GM12878 (cell line): ENCODE measurements at regions not wholly inside any gene's neighbourhood (a gene's known extent, or its start where the extent isn't known, plus 50 kb on each side); places are given as distances from the start of the nearest gene placed in this dataset.

Experiments
- ATAC-seq: fragments of 200-7000 bp; cut with Tn5 transposase; 3 replicates; pipeline ENCODE4 v1.9.1; 2020; ENCODE audit warnings: mild to moderate bottlenecking, moderate library complexity
- BruUV-seq: library from RNA; stranded (reverse); fragments of 400-500 nt; replicated peaks from 2 replicates; lab custom pipeline; 2021; lab: Mats Ljungman, UMichigan
- CTCF ChIA-PET: fragments of 300-600 bp; sonication (Branson Sonifier 250); formaldehyde crosslinking; extraction: SDS; loops from one replicate; lab custom pipeline; 2021; ENCODE audit warnings: inconsistent platforms; lab: Yijun Ruan, JAX
- POLR2A ChIA-PET: fragments of 350-600 bp; formaldehyde crosslinking; extraction: SDS; loops from one replicate; lab custom pipeline; 2021; ENCODE audit warnings: inconsistent platforms; lab: Charles Lee
- RAD21 ChIA-PET: fragments of 300-600 bp; sonication (Branson Sonifier 250); formaldehyde crosslinking; loops from one replicate; lab custom pipeline; 2023; ENCODE audit warnings: antibody characterized with exemption; ENCODE audit not compliant: unreplicated experiment; lab: Charles Lee
- SMC1A ChIA-PET: fragments of 300-600 bp; sonication (Branson Sonifier 250); formaldehyde crosslinking; loops from one replicate; lab custom pipeline; 2023; ENCODE audit not compliant: unreplicated experiment, uncharacterized antibody; lab: Charles Lee
- DNase-seq: peaks from one replicate; pipeline ENCODE4 v3.0.0-alpha.2; 2011; ENCODE audit warnings: low read depth, low spot score
- FAIRE-seq: peaks from 3 replicates; lab custom pipeline; 2011; peaks lifted over from hg19 to GRCh38; lab: Jason Lieb, UNC
- H2AFZ ChIP-seq: 2 replicates; pipeline ENCODE4 v1.6.0; 2011; ENCODE audit warnings: low read depth, low read length, control low read depth; ENCODE audit not compliant: control insufficient read depth
- H3K27ac ChIP-seq: 2 replicates; pipeline ENCODE4 v1.5.1; 2011; ENCODE audit warnings: control low read depth; ENCODE audit not compliant: control insufficient read depth, insufficient read depth
- H3K27me3 ChIP-seq, 2 experiments: replicated peaks in 1 of 2; 2 replicates each; pipeline versions ENCODE4 v1.6.0 to v1.6.1; 2011; ENCODE audit warnings: low read length in 1 of 2; ENCODE audit not compliant: control insufficient read depth in 2 of 2, insufficient read depth in 2 of 2
- H3K36me3 ChIP-seq, 2 experiments: 2 replicates each; pipeline ENCODE4 v1.5.1; 2011; ENCODE audit warnings: low read length in 1 of 2; ENCODE audit not compliant: control insufficient read depth in 2 of 2, insufficient read depth in 2 of 2
- H3K4me1 ChIP-seq: 2 replicates; pipeline ENCODE4 v1.6.1; 2011; ENCODE audit warnings: mild to moderate bottlenecking, low read length, moderate library complexity, mixed read lengths; ENCODE audit not compliant: control insufficient read depth, insufficient read depth
- H3K4me2 ChIP-seq: 2 replicates; pipeline ENCODE4 v1.6.0; 2011; ENCODE audit warnings: control low read depth; ENCODE audit not compliant: control insufficient read depth, insufficient read depth
- H3K4me3 ChIP-seq: fragments of 200-600 bp; sonication (generic); 2 replicates; pipeline ENCODE4 v1.5.1; 2016
- H3K79me2 ChIP-seq: 2 replicates; pipeline ENCODE4 v1.6.0; 2011; ENCODE audit warnings: low read length; ENCODE audit not compliant: control insufficient read depth, insufficient read depth
- H3K9ac ChIP-seq: 2 replicates; pipeline ENCODE4 v1.8.0; 2011; ENCODE audit warnings: low read length, control low read depth, mixed read lengths; ENCODE audit not compliant: control insufficient read depth, insufficient read depth
- H3K9me3 ChIP-seq: replicated peaks from 3 replicates; pipeline ENCODE4 v1.5.1; 2011; ENCODE audit warnings: mild to moderate bottlenecking, low read length; ENCODE audit not compliant: control insufficient read depth, insufficient read depth
- H4K20me1 ChIP-seq: 2 replicates; pipeline ENCODE4 v1.6.0; 2011; ENCODE audit not compliant: control insufficient read depth, insufficient read depth
- CHD2 ChIP-seq: IDR thresholded peaks from 2 replicates; pipeline ENCODE4 v1.6.1; 2011; ENCODE audit warnings: low read depth, low read length, improper control_type of control experiment, borderline replicate concordance
- EGR1 ChIP-seq, 2 experiments: IDR thresholded peaks; 1 replicate in 1 of 2; 2 replicates in 1 of 2; pipeline ENCODE4 v1.6.1; 2011 to 2012; ENCODE audit warnings: low read depth in 2 of 2, low read length in 2 of 2, borderline replicate concordance in 1 of 2, mild to moderate bottlenecking in 1 of 2, moderate library complexity in 1 of 2
- EP300 ChIP-seq, 2 experiments: fragments of 150-350 bp in 1 of 2; IDR thresholded peaks; 2 replicates each; pipeline ENCODE4 v1.6.1; 2011 to 2012; ENCODE audit warnings: low read depth in 2 of 2, low read length in 2 of 2, borderline replicate concordance in 1 of 2, improper control_type of control experiment in 1 of 2, inconsistent platforms in 1 of 2; ENCODE audit not compliant: control insufficient read depth in 1 of 2
- IRF3 ChIP-seq: fragments of 450-650 bp; IDR thresholded peaks from 2 replicates; pipeline ENCODE4 v1.6.1; 2014; ENCODE audit warnings: mild to moderate bottlenecking
- RBBP5 ChIP-seq: fragments of 200-600 bp; sonication (generic); conservative IDR thresholded peaks from 2 replicates; pipeline ENCODE4 v1.6.1; 2016
- SMC3 ChIP-seq: IDR thresholded peaks from 2 replicates; pipeline ENCODE4 v1.6.1; 2011; ENCODE audit warnings: low read length, improper control_type of control experiment, borderline replicate concordance
- USF1 ChIP-seq: IDR thresholded peaks from 2 replicates; pipeline ENCODE4 v1.6.1; 2011; ENCODE audit warnings: borderline replicate concordance, low read depth, mild to moderate bottlenecking, moderate library complexity, mixed read lengths, low read length; ENCODE audit not compliant: insufficient read depth; ENCODE audit errors: extremely low read length
- ZNF24 ChIP-seq: fragments of 450-650 bp; IDR thresholded peaks from 2 replicates; pipeline ENCODE4 v1.6.1; 2017; ENCODE audit warnings: antibody characterized with exemption, mild to moderate bottlenecking
- WGBS: methylation state at CpG from one replicate; pipeline ENCODE4 v1.1.6; 2016; ENCODE audit warnings: low lambda C conversion rate; ENCODE audit not compliant: insufficient replicate concordance, insufficient coverage; ENCODE audit errors: missing lambda C conversion rate; 5-methylcytosine and 5-hydroxymethylcytosine counted together
- in situ Hi-C: fragments of 300-500 bp; cut with MboI; formaldehyde crosslinking; loops from 9 replicates; pipeline ENCODE4 v1.14.3; 2018; ENCODE audit warnings: mixed read lengths
- intact Hi-C: fragments of 100-400 bp; cut with micrococcal nuclease; formaldehyde crosslinking; loops from one replicate; pipeline ENCODE4 v1.14.2; 2022; ENCODE audit not compliant: unreplicated experiment

GRCh38 chr13:39279077-39279476, 240.8 kb downstream of the NHLRC3 start:
- TF ChIP-seq ZNF24 (no peak), RBBP5 (no peak), EP300 (IDR thresholded peaks at IDR 0.05; ENCODE audit: borderline replicate concordance in 1 of 2, control insufficient read depth in 1 of 2, low read depth in 2 of 2, low read length in 2 of 2) (no peak), SMC3 (no peak), CHD2 (no peak)
- Histone ChIP-seq H3K4me1 (no peaks in the 10 kb centered on the region; the same call in 1 of the 2 replicates), H3K79me2 (no peaks in the 10 kb centered on the region), H3K9ac (no peak overlapping the region), H3K4me2 (no peak overlapping the region), H2AFZ (no peak overlapping the region), H3K9me3 (no peaks in the 10 kb centered on the region; the same call in 2 of the 3 replicates), H3K4me3 (no peak overlapping the region), H3K27me3 (no peaks in the 10 kb centered on the region), H3K27ac (no peak overlapping the region), H3K36me3 (no peaks in the 10 kb centered on the region), H4K20me1 (no peaks in the 10 kb centered on the region)
- intact Hi-C loops (no loop called here), in situ Hi-C loops (no loop called here)
- ATAC-seq (no peak), FAIRE-seq (no peak), DNase-seq (no peak)
- POLR2A ChIA-PET: no interaction called here
- RAD21 ChIA-PET: interaction anchor here (0.9 kb wide), 1 partner anchor 10 kb away, joined by 3 read pairs; no protein-coding TSS in a partner anchor
- 21% methylated on average over 2 of the region's 2 CpGs for WGBS
- CTCF ChIA-PET: no interaction called here
- SMC1A ChIA-PET: no interaction called here
- BruUV-seq: no TSS peak

- ChIA-PET RAD21 (no interaction called here), CTCF (interaction anchor here (1.0 kb wide), 1 partner anchor 18 kb away, joined by 3 read pairs; no protein-coding TSS in a partner anchor), SMC1A (no interaction called here), POLR2A (no interaction called here)
- H3K79me2 ChIP-seq: no peaks in the 10 kb centered on the region
- no peaks in the 10 kb centered on the region; the same call in 2 of the 3 replicates for H3K9me3 ChIP-seq
- H3K9ac ChIP-seq: no peak overlapping the region
- in situ Hi-C loops: no loop called here
- 9% methylated on average over 1 of the region's 1 CpG for WGBS
- no peak for ATAC-seq
- FAIRE-seq: peak; percentile 18
- no peak overlapping the region for H3K4me3 ChIP-seq
- H3K4me1 ChIP-seq: no peaks in the 10 kb centered on the region; the same call in 1 of the 2 replicates
- no peak for TF ChIP-seq EGR1 (IDR thresholded peaks at IDR 0.05; ENCODE audit: borderline replicate concordance in 1 of 2, low read depth in 2 of 2, low read length in 2 of 2)
- TF ChIP-seq USF1: no peak
- no peak for TF ChIP-seq IRF3
- no peak overlapping the region for H2AFZ ChIP-seq
- no peaks in the 10 kb centered on the region for H3K27me3 ChIP-seq
- no peak overlapping the region for H3K27ac ChIP-seq
- BruUV-seq: no TSS peak
- intact Hi-C loops: no loop called here
- DNase-seq: no peak
- H3K36me3 ChIP-seq: no peaks in the 10 kb centered on the region
- no peak overlapping the region for H3K4me2 ChIP-seq
- no peaks in the 10 kb centered on the region for H4K20me1 ChIP-seq
These were observed 243.4 kb downstream of the NHLRC3 start for GRCh38 chr13:39281539-39282150.
